Right lobe of liver (tissue), 4 donors: ENCODE measurements at regions not wholly inside any gene's neighbourhood (a gene's known extent, or its start where the extent isn't known, plus 50 kb on each side); places are given as distances from the start of the nearest gene placed in this dataset.

ENCODE experiments used
- CTCF ChIP-seq, 4 donors: fragments of 200-600 bp in 3 of 4; fragments of 450-650 bp in 1 of 4; IDR thresholded peaks; one replicate each; pipeline versions ENCODE4 v1.5.1 to v1.8.0; 2016 to 2022; ENCODE audit warnings: antibody characterized with exemption in 4 of 4, mild to moderate bottlenecking in 2 of 4
- POLR2A ChIP-seq: fragments of 450-650 bp; IDR thresholded peaks from one replicate; pipeline ENCODE4 v1.6.1; 2017; ENCODE audit warnings: antibody characterized with exemption, mild to moderate bottlenecking
- donor health status: DM: no; HTN: no; CAD: no.
- donor health status: DM: no; HTN: no; CAD: no.
- donor health status: DM: no; HTN: yes; CAD: no.

GRCh38 chr10:31083765-31084184 lies 52.1 kb upstream of the ZNF438 start:
- TF ChIP-seq CTCF (IDR thresholded peaks at IDR 0.05) (peak; percentile 46 to 64 (median 54)), POLR2A (no peak)
